AG04450 (cell line): ENCODE measurements at regions not wholly inside any gene's neighbourhood (a gene's known extent, or its start where the extent isn't known, plus 50 kb on each side); places are given as distances from the start of the nearest gene placed in this dataset.

Source experiments
- CTCF ChIA-PET: fragments of 300-600, 350-600 bp; formaldehyde crosslinking; extraction: SDS; loops from one replicate; lab custom pipeline; 2022; ENCODE audit warnings: antibody characterized with exemption, inconsistent platforms; lab: Charles Lee
- POLR2A ChIA-PET: fragments of 350-600 bp; formaldehyde crosslinking; extraction: SDS; loops from one replicate; lab custom pipeline; 2021; ENCODE audit warnings: antibody characterized with exemption, inconsistent platforms; lab: Yijun Ruan, JAX
- DNase-seq: peaks from one replicate; pipeline ENCODE4 v3.0.0-alpha.2; 2011; ENCODE audit warnings: low read depth, low spot score
- H3K27ac ChIP-seq: one replicate; pipeline ENCODE4 v1.5.1; 2012; ENCODE audit warnings: low read depth, low read length, control low read depth
- H3K27me3 ChIP-seq: one replicate; pipeline ENCODE4 v1.6.0; 2012; ENCODE audit warnings: low read length; ENCODE audit not compliant: control insufficient read depth, insufficient read depth
- H3K4me3 ChIP-seq: 2 replicates; pipeline ENCODE4 v1.5.1; 2011; ENCODE audit warnings: mild to moderate bottlenecking, low read depth, low read length, control low read depth
- H3K9me3 ChIP-seq: 2 replicates; pipeline ENCODE4 v1.5.1; 2012; ENCODE audit warnings: low read length; ENCODE audit not compliant: control insufficient read depth, insufficient read depth
- TF ChIP-seq, protein P1 (sequence below): IDR thresholded peaks from 2 replicates; pipeline ENCODE4 v1.5.1; 2011; ENCODE audit warnings: low read depth, low read length, control low read depth, inconsistent platforms

DNA sequence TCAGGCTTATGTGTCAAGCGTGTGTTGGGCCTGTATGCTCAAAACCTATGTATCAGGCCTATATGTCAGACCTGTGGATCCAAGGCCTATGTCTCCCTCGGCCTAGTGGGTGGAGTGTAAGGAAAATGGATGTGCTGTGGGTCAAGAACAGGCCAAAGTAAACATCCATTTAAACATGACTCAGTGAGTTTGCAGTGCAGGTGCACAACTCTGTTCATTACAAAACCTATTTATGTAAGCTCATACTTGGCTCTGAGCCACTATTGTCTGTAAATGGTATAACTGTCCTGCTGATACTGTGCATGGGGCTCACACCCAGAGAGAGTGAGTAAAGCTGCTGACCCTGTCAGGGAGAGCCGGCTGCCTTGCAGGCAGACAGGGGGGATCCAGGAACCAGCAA is 249.7 kb upstream of the AVPR1A start:
- ChIA-PET CTCF (interaction anchor here (2.1 kb wide), 1 partner anchor 20 kb away, joined by 7 read pairs; no protein-coding TSS in a partner anchor), POLR2A (no interaction called here)
- Histone ChIP-seq H3K4me3 (no peak overlapping the region), H3K27ac (no peak overlapping the region), H3K9me3 (no peaks in the 10 kb centered on the region), H3K27me3 (peaks cover 2% of the 10 kb centered on the region)
- TF ChIP-seq, protein P1, sequence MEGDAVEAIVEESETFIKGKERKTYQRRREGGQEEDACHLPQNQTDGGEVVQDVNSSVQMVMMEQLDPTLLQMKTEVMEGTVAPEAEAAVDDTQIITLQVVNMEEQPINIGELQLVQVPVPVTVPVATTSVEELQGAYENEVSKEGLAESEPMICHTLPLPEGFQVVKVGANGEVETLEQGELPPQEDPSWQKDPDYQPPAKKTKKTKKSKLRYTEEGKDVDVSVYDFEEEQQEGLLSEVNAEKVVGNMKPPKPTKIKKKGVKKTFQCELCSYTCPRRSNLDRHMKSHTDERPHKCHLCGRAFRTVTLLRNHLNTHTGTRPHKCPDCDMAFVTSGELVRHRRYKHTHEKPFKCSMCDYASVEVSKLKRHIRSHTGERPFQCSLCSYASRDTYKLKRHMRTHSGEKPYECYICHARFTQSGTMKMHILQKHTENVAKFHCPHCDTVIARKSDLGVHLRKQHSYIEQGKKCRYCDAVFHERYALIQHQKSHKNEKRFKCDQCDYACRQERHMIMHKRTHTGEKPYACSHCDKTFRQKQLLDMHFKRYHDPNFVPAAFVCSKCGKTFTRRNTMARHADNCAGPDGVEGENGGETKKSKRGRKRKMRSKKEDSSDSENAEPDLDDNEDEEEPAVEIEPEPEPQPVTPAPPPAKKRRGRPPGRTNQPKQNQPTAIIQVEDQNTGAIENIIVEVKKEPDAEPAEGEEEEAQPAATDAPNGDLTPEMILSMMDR, result no peak
- no peak for DNase-seq

DNA sequence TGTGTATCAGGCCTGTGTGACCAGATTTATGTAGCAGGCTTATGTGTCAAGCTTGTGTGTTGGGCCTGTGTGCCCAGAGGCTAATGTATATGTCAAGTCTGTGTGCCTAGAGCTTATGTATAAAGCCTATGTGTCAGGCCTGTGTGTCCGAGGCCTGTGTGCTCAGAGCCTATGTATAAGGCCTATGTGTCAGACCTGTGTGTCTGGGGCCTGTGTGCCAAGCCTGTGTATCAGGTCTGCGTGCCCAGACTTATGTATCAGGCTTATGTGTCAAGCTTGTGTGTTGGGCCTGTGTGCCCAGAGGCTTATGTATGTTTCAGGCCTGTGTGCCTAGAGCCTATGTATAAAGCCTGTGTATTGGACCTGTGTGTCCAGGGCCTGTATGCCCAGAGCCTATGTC is 249.3 kb upstream of the AVPR1A start:
- ChIA-PET POLR2A (no interaction called here), CTCF (interaction anchor here (2.1 kb wide), 1 partner anchor 20 kb away, joined by 7 read pairs; no protein-coding TSS in a partner anchor)
- DNase-seq, result no peak
- TF ChIP-seq, protein P1, result no peak
- Histone ChIP-seq H3K27ac (no peak overlapping the region), H3K27me3 (peaks cover 2% of the 10 kb centered on the region), H3K9me3 (no peaks in the 10 kb centered on the region), H3K4me3 (no peak overlapping the region)

DNA sequence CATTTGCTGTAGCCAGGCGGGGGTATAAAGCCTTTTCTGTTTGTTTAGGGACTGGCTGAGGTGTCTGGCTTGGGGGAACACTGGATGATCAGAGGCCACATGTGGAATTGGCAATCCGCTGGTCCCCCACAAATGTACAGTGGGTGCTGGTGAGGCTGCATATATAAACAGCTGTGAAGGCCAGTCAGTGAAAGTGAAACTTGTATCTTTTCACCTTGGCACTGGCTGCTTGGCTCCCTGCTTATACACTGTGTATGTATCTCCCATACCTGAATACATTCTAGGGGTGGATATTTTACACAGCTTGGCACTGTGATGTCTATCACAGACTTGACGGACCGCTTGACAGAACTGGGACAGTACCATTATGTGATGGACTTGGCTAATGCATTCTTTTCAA is 246.8 kb upstream of the AVPR1A start:
- no peak overlapping the region for H3K27ac ChIP-seq
- TF ChIP-seq, protein P1, result no peak
- H3K4me3 ChIP-seq, result no peak overlapping the region
- ChIA-PET POLR2A (no interaction called here), CTCF (no interaction called here)
- DNase-seq, result no peak
- H3K9me3 ChIP-seq, result no peaks in the 10 kb centered on the region
- H3K27me3 ChIP-seq, result no peaks in the 10 kb centered on the region

DNA sequence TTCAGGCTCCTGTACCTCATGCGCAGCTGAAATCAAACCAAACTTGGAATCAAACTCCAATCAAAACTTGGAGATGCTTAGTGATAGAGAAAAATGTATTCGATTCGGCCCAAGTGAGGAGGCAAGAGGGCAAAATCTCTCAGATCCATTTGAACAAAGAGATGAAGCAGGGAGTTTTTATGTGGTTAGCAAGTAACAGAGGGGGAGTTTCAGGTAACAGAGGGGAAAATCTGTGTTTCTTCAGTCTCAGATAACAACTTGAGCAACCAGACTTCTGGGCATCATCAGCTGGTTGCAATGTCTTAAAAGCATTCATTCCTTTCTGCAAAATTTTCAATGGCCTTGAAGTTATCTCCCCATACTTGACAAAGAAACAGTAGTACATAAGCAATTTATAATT is 245.1 kb upstream of the AVPR1A start:
- CTCF ChIA-PET, result no interaction called here
- Histone ChIP-seq H3K4me3 (no peak overlapping the region), H3K27ac (no peak overlapping the region), H3K27me3 (no peaks in the 10 kb centered on the region), H3K9me3 (no peaks in the 10 kb centered on the region)
- no peak for DNase-seq
- POLR2A ChIA-PET, result no interaction called here
- TF ChIP-seq, protein P1, result no peak

DNA sequence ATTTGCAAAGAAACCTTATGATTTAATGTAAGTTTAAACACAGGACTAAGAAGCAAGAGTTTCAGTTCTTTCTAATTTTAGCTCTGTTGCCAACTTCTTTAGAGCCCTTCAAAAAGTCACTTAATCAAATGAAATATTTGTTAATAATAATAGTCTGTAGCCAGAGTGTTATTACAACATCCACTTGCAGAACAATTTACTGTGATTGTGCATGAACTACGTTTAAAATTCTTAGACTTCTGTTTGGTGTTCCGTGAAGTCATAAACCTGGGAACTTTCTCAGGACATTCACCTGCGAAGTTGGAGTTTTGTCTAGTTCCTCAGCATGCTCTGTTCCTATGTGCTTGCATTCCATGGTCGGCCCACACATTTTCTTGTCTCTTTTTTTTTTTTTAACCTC is 244.0 kb upstream of the AVPR1A start:
- no peaks in the 10 kb centered on the region for H3K9me3 ChIP-seq
- CTCF ChIA-PET, result no interaction called here
- POLR2A ChIA-PET, result no interaction called here
- no peak overlapping the region for H3K27ac ChIP-seq
- no peak overlapping the region for H3K4me3 ChIP-seq
- no peaks in the 10 kb centered on the region for H3K27me3 ChIP-seq
- TF ChIP-seq, protein P1, result no peak
- no peak for DNase-seq
